ENCODE measurements at regions not wholly inside any gene's neighbourhood (a gene's known extent, or its start where the extent isn't known, plus 50 kb on each side); places are given as distances from the start of the nearest gene placed in this dataset.

GRCh38 chr7:138324941-138325340 is 135.1 kb upstream of the TRIM24 start:
- TF ChIP-seq, protein P1, sequence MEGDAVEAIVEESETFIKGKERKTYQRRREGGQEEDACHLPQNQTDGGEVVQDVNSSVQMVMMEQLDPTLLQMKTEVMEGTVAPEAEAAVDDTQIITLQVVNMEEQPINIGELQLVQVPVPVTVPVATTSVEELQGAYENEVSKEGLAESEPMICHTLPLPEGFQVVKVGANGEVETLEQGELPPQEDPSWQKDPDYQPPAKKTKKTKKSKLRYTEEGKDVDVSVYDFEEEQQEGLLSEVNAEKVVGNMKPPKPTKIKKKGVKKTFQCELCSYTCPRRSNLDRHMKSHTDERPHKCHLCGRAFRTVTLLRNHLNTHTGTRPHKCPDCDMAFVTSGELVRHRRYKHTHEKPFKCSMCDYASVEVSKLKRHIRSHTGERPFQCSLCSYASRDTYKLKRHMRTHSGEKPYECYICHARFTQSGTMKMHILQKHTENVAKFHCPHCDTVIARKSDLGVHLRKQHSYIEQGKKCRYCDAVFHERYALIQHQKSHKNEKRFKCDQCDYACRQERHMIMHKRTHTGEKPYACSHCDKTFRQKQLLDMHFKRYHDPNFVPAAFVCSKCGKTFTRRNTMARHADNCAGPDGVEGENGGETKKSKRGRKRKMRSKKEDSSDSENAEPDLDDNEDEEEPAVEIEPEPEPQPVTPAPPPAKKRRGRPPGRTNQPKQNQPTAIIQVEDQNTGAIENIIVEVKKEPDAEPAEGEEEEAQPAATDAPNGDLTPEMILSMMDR (IDR thresholded peaks at IDR 0.05 in 4 of 5, conservative IDR thresholded peaks at IDR 0.05 in 1 of 5) = no peak
- no peak for TF ChIP-seq POLR2A (IDR thresholded peaks at IDR 0.05)
